ENCODE measurements at regions not wholly inside any gene's neighbourhood (a gene's known extent, or its start where the extent isn't known, plus 50 kb on each side); places are given as distances from the start of the nearest gene placed in this dataset.

- Mint-ChIP-seq H3K4me1 (ENCODE audit: insufficient read depth, unreplicated experiment) (no peaks in the 10 kb centered on the region), H3K4me3 (ENCODE audit: unreplicated experiment) (no peak overlapping the region), H3K9me3 (ENCODE audit: unreplicated experiment) (peaks cover 6% of the 10 kb centered on the region), H3K36me3 (ENCODE audit: insufficient read depth, unreplicated experiment) (no peaks in the 10 kb centered on the region), H3K27me3 (ENCODE audit: insufficient read depth, unreplicated experiment) (no peaks in the 10 kb centered on the region), H3K27ac (ENCODE audit: low read depth, unreplicated experiment) (no peak overlapping the region)
- no peak for DNase-seq (ENCODE audit: unreplicated experiment)
- ChIA-PET CTCF (interaction anchor here (1.4 kb wide), 1 partner anchor 866 kb away, joined by 5 read pairs; no protein-coding TSS in a partner anchor), POLR2A (no interaction called here)
- TF ChIP-seq CTCF (IDR thresholded peaks at IDR 0.05; ENCODE audit: unreplicated experiment) = no peak
- BruUV-seq (replicated peaks) = no TSS peak
- intact Hi-C loops (cut with micrococcal nuclease) = no loop called here
Observed at GRCh38 chr5:107134931-107135330, 535.8 kb downstream of the EFNA5 start.

GRCh38 chr5:107129051-107129450 lies 541.7 kb downstream of the EFNA5 start:
- CTCF ChIA-PET = interaction anchor here (0.6 kb wide), 1 partner anchor 21 kb away, joined by 3 read pairs; no protein-coding TSS in a partner anchor
- intact Hi-C loops (cut with micrococcal nuclease) = no loop called here
- POLR2A ChIA-PET = interaction anchor here (0.7 kb wide), 1 partner anchor 662 kb away, joined by 3 read pairs; no protein-coding TSS in a partner anchor
- H3K36me3 Mint-ChIP-seq (ENCODE audit: insufficient read depth, unreplicated experiment) = no peaks in the 10 kb centered on the region
- H3K4me1 Mint-ChIP-seq (ENCODE audit: insufficient read depth, unreplicated experiment) = no peaks in the 10 kb centered on the region
- H3K27ac Mint-ChIP-seq (ENCODE audit: low read depth, unreplicated experiment) = no peak overlapping the region
- no peaks in the 10 kb centered on the region for H3K27me3 Mint-ChIP-seq (ENCODE audit: insufficient read depth, unreplicated experiment)
- H3K9me3 Mint-ChIP-seq (ENCODE audit: unreplicated experiment) = peaks cover 6% of the 10 kb centered on the region
- no peak for TF ChIP-seq CTCF (IDR thresholded peaks at IDR 0.05; ENCODE audit: unreplicated experiment)
- peak; percentile 46 for DNase-seq (ENCODE audit: unreplicated experiment)
- no TSS peak for BruUV-seq (replicated peaks)
- H3K4me3 Mint-ChIP-seq (ENCODE audit: unreplicated experiment) = no peak overlapping the region

GRCh38 chr5:107127878-107128277 lies 542.9 kb downstream of the EFNA5 start:
- BruUV-seq (replicated peaks) = no TSS peak
- no peaks in the 10 kb centered on the region for H3K4me1 Mint-ChIP-seq (ENCODE audit: insufficient read depth, unreplicated experiment)
- CTCF ChIA-PET = interaction anchor here (0.6 kb wide), 1 partner anchor 9 kb away, joined by 3 read pairs; no protein-coding TSS in a partner anchor
- POLR2A ChIA-PET = no interaction called here
- H3K36me3 Mint-ChIP-seq (ENCODE audit: insufficient read depth, unreplicated experiment) = no peaks in the 10 kb centered on the region
- H3K27ac Mint-ChIP-seq (ENCODE audit: low read depth, unreplicated experiment) = no peak overlapping the region
- peaks cover 6% of the 10 kb centered on the region for H3K9me3 Mint-ChIP-seq (ENCODE audit: unreplicated experiment)
- no peak overlapping the region for H3K4me3 Mint-ChIP-seq (ENCODE audit: unreplicated experiment)
- no peak for DNase-seq (ENCODE audit: unreplicated experiment)
- TF ChIP-seq CTCF (IDR thresholded peaks at IDR 0.05; ENCODE audit: unreplicated experiment) = no peak
- no peaks in the 10 kb centered on the region for H3K27me3 Mint-ChIP-seq (ENCODE audit: insufficient read depth, unreplicated experiment)
- intact Hi-C loops (cut with micrococcal nuclease) = no loop called here

- POLR2A ChIA-PET = no interaction called here
- intact Hi-C loops (cut with micrococcal nuclease) = no loop called here
- Mint-ChIP-seq H3K4me1 (ENCODE audit: insufficient read depth, unreplicated experiment) (no peaks in the 10 kb centered on the region), H3K27me3 (ENCODE audit: insufficient read depth, unreplicated experiment) (no peaks in the 10 kb centered on the region), H3K9me3 (ENCODE audit: unreplicated experiment) (no peaks in the 10 kb centered on the region), H3K27ac (ENCODE audit: low read depth, unreplicated experiment) (no peak overlapping the region), H3K36me3 (ENCODE audit: insufficient read depth, unreplicated experiment) (no peaks in the 10 kb centered on the region), H3K4me3 (ENCODE audit: unreplicated experiment) (no peak overlapping the region)
- CTCF ChIA-PET = no interaction called here
- no peak for TF ChIP-seq CTCF (IDR thresholded peaks at IDR 0.05; ENCODE audit: unreplicated experiment)
- no TSS peak for BruUV-seq (replicated peaks)
- peak; percentile 33 for DNase-seq (ENCODE audit: unreplicated experiment)
Observed at GRCh38 chr5:107126341-107126740, 544.4 kb downstream of the EFNA5 start.

Data from MCF 10A (cell line).